ENCODE measurements at regions not wholly inside any gene's neighbourhood (a gene's known extent, or its start where the extent isn't known, plus 50 kb on each side); places are given as distances from the start of the nearest gene placed in this dataset.

DNA sequence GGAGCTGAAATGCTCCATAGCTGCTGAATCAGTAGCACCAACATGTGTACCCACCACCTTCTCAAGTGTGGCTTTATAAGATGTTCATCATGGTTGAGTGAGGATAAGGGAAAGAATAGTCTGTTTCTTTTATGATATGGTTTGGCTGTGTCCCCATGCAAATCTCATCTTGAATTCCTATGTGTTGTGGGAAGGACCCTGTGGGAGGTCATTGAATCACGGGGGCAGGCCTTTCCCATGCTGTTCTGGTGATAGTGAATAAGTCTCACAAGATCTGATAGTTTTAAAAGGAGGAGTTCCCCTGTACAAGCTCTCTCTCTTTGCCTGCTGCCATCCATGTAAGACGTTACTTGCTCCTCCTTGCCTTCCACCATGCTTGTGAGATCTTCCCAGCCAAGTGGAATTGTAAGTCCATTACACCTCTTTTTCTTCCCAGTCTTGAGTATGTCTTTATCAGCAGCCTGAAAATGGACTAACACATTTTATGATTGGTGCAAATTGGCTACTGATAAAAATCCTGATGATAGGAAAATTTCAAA, 799.9 kb downstream of the TNS3 start:
- Histone ChIP-seq H3K27ac (ENCODE audit: low read length) (no peak overlapping the region), H3K36me3 (ENCODE audit: control insufficient read depth, insufficient read depth, low read length) (no peaks in the 10 kb centered on the region), H3K27me3 (ENCODE audit: control insufficient read depth, insufficient read depth, low read length) (no peaks in the 10 kb centered on the region), H3K9me3 (ENCODE audit: control insufficient read depth, insufficient read depth, low read length) (no peaks in the 10 kb centered on the region), H3K4me1 (ENCODE audit: control insufficient read depth, insufficient read depth, low read length) (no peaks in the 10 kb centered on the region), H3K4me3 (ENCODE audit: low read length) (no peak overlapping the region)
- no peaks in the 10 kb centered on the region for H3K36me3 Mint-ChIP-seq
- no peaks in the 10 kb centered on the region for H3K4me1 Mint-ChIP-seq
- 69% methylated on average over 2 of the region's 2 CpGs for WGBS (ENCODE audit: insufficient coverage)
- H3K9me3 Mint-ChIP-seq: peaks cover 11 to 14% of the 10 kb centered on the region in 2 donors
- intact Hi-C loops (cut with micrococcal nuclease): no loop called here
- H3K27me3 Mint-ChIP-seq (ENCODE audit: low read depth in 2 of 2): no peaks in the 10 kb centered on the region
- DNase-seq: no peak
- no peak overlapping the region for H3K4me3 Mint-ChIP-seq
- TF ChIP-seq, protein P1, sequence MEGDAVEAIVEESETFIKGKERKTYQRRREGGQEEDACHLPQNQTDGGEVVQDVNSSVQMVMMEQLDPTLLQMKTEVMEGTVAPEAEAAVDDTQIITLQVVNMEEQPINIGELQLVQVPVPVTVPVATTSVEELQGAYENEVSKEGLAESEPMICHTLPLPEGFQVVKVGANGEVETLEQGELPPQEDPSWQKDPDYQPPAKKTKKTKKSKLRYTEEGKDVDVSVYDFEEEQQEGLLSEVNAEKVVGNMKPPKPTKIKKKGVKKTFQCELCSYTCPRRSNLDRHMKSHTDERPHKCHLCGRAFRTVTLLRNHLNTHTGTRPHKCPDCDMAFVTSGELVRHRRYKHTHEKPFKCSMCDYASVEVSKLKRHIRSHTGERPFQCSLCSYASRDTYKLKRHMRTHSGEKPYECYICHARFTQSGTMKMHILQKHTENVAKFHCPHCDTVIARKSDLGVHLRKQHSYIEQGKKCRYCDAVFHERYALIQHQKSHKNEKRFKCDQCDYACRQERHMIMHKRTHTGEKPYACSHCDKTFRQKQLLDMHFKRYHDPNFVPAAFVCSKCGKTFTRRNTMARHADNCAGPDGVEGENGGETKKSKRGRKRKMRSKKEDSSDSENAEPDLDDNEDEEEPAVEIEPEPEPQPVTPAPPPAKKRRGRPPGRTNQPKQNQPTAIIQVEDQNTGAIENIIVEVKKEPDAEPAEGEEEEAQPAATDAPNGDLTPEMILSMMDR (IDR thresholded peaks at IDR 0.05): no peak
- ATAC-seq: no peak
- H3K27ac Mint-ChIP-seq: no peak overlapping the region

DNA sequence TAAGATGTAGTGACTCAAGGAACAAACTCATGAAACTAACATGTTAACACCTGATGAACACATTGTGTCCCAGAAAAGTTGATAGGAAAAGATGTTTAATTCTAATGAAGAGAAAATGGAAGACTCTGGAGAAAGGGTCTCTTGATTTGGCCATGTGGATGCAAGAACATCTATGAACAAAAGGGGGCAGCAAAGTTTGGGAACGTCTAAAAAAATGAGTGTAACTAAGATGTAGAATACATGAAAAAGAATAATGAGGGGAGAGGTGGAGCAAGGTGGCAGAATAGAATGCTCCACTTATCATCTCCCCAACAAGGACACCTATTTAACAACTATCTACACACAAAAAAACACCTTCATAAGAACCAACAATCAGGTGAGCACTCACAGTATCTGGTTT, 805.1 kb downstream of the TNS3 start:
- WGBS (ENCODE audit: insufficient coverage): 50% methylated on average over 1 of the region's 1 CpG
- intact Hi-C loops (cut with micrococcal nuclease): no loop called here
- no peaks in the 10 kb centered on the region for H3K4me1 ChIP-seq (ENCODE audit: control insufficient read depth, insufficient read depth, low read length)
- Mint-ChIP-seq H3K9me3 (peaks cover 7 to 15% of the 10 kb centered on the region in 2 donors), H3K27ac (no peak overlapping the region), H3K27me3 (ENCODE audit: low read depth in 2 of 2) (no peaks in the 10 kb centered on the region), H3K36me3 (no peaks in the 10 kb centered on the region), H3K4me3 (no peak overlapping the region), H3K4me1 (no peaks in the 10 kb centered on the region)
- H3K36me3 ChIP-seq (ENCODE audit: control insufficient read depth, insufficient read depth, low read length): no peaks in the 10 kb centered on the region
- no peaks in the 10 kb centered on the region for H3K9me3 ChIP-seq (ENCODE audit: control insufficient read depth, insufficient read depth, low read length)
- ATAC-seq (no peak), DNase-seq (no peak)
- no peak overlapping the region for H3K27ac ChIP-seq (ENCODE audit: low read length)
- TF ChIP-seq, protein P1 (IDR thresholded peaks at IDR 0.05): no peak
- no peak overlapping the region for H3K4me3 ChIP-seq (ENCODE audit: low read length)
- H3K27me3 ChIP-seq (ENCODE audit: control insufficient read depth, insufficient read depth, low read length): no peaks in the 10 kb centered on the region

DNA sequence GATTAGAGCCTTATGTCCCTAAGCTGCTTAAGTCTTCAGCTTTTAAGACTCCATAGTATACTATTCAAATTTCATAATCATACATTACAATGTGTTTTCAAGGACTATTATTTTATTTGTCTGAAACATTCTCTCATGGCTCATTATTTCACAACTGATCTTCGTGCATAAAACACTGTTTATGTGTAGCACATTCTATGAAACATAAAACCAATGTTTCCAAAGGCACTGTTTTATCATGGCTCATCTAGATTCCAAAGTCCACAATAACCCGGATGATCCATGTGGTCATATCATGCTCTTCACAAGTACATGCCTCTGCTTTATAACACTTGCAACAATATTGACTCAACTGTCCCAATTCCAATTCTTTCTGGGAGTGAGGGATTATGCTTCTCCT, 806.1 kb downstream of the TNS3 start:
- H3K4me1 Mint-ChIP-seq: no peaks in the 10 kb centered on the region

DNA sequence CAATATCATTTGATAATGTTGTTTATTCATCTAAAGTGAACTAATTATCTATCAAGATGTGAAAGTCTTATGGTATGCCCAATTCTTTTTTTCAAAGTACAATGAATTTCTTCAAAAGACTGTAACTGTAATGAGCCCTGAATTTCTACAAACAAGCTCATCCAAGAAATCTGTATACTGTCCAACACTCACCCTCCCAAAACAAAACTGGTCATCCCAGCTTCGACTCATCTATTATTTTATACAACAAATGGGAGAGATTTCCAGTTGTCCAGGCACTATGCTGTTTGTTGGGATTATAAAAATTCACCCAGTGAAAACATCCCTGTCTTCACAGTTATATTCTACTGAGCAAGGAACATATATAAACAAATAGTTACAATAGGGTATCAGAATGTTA, 806.9 kb downstream of the TNS3 start:
- Histone ChIP-seq H3K27me3 (ENCODE audit: control insufficient read depth, insufficient read depth, low read length) (no peaks in the 10 kb centered on the region), H3K4me3 (ENCODE audit: low read length) (no peak overlapping the region), H3K27ac (ENCODE audit: low read length) (no peak overlapping the region), H3K36me3 (ENCODE audit: control insufficient read depth, insufficient read depth, low read length) (no peaks in the 10 kb centered on the region), H3K9me3 (ENCODE audit: control insufficient read depth, insufficient read depth, low read length) (no peaks in the 10 kb centered on the region), H3K4me1 (ENCODE audit: control insufficient read depth, insufficient read depth, low read length) (no peaks in the 10 kb centered on the region)
- Mint-ChIP-seq H3K4me1 (no peaks in the 10 kb centered on the region), H3K27ac (no peak overlapping the region), H3K36me3 (no peaks in the 10 kb centered on the region), H3K4me3 (no peak overlapping the region), H3K27me3 (ENCODE audit: low read depth in 2 of 2) (no peaks in the 10 kb centered on the region), H3K9me3 (peaks cover 4 to 10% of the 10 kb centered on the region in 2 donors)
- intact Hi-C loops (cut with micrococcal nuclease): no loop called here
- no peak for DNase-seq
- TF ChIP-seq, protein P1 (IDR thresholded peaks at IDR 0.05): no peak
- no CpG with 5 or more reads among the region's 1 CpG for WGBS (ENCODE audit: insufficient coverage)
- no peak for ATAC-seq

More for the DNA sequence above, 806.1 kb downstream of the TNS3 start:
- TF ChIP-seq, protein P1 (IDR thresholded peaks at IDR 0.05): no peak
- no peaks in the 10 kb centered on the region for H3K36me3 Mint-ChIP-seq
- no peak overlapping the region for H3K4me3 Mint-ChIP-seq
- intact Hi-C loops (cut with micrococcal nuclease): no loop called here
- no peak for ATAC-seq
- Histone ChIP-seq H3K36me3 (ENCODE audit: control insufficient read depth, insufficient read depth, low read length) (no peaks in the 10 kb centered on the region), H3K4me1 (ENCODE audit: control insufficient read depth, insufficient read depth, low read length) (no peaks in the 10 kb centered on the region), H3K27me3 (ENCODE audit: control insufficient read depth, insufficient read depth, low read length) (no peaks in the 10 kb centered on the region), H3K27ac (ENCODE audit: low read length) (no peak overlapping the region), H3K4me3 (ENCODE audit: low read length) (no peak overlapping the region), H3K9me3 (ENCODE audit: control insufficient read depth, insufficient read depth, low read length) (no peaks in the 10 kb centered on the region)
- WGBS (ENCODE audit: insufficient coverage): 68% methylated on average over 2 of the region's 2 CpGs
- no peak overlapping the region for H3K27ac Mint-ChIP-seq
- no peaks in the 10 kb centered on the region for H3K27me3 Mint-ChIP-seq (ENCODE audit: low read depth in 2 of 2)
- DNase-seq: no peak
- peaks cover 7 to 12% of the 10 kb centered on the region in 2 donors for H3K9me3 Mint-ChIP-seq

All from natural killer cell (primary cell).